OCI-LY3 (cell line): ENCODE measurements at regions not wholly inside any gene's neighbourhood (a gene's known extent, or its start where the extent isn't known, plus 50 kb on each side); places are given as distances from the start of the nearest gene placed in this dataset.
"Not testable (repeated sequence)": the region's sequence is repeated elsewhere in the genome, so short reads cannot be mapped to it uniquely, and the experiment has no call there.

ENCODE experiments used
- EZH2phosphoT487 ChIP-seq: fragments of 200-600 bp; shearing (Covaris generic); IDR thresholded peaks from 2 replicates; pipeline ENCODE4 v1.6.1; 2018; ENCODE audit warnings: antibody characterized with exemption, mixed run types, low read depth
- TF ChIP-seq, protein P1 (sequence below): fragments of 200-600, 300-600 bp; sonication (generic); IDR thresholded peaks from 2 replicates; pipeline ENCODE4 v1.5.1; 2014; ENCODE audit warnings: antibody characterized with exemption, low read length, low read depth

GRCh38 chr4:187915406-187915805 lies 80.2 kb upstream of the ZFP42 start:
- TF ChIP-seq, protein P1, sequence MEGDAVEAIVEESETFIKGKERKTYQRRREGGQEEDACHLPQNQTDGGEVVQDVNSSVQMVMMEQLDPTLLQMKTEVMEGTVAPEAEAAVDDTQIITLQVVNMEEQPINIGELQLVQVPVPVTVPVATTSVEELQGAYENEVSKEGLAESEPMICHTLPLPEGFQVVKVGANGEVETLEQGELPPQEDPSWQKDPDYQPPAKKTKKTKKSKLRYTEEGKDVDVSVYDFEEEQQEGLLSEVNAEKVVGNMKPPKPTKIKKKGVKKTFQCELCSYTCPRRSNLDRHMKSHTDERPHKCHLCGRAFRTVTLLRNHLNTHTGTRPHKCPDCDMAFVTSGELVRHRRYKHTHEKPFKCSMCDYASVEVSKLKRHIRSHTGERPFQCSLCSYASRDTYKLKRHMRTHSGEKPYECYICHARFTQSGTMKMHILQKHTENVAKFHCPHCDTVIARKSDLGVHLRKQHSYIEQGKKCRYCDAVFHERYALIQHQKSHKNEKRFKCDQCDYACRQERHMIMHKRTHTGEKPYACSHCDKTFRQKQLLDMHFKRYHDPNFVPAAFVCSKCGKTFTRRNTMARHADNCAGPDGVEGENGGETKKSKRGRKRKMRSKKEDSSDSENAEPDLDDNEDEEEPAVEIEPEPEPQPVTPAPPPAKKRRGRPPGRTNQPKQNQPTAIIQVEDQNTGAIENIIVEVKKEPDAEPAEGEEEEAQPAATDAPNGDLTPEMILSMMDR: not testable (repeated sequence)
- not testable (repeated sequence) for TF ChIP-seq EZH2phosphoT487
